ENCODE measurements at regions not wholly inside any gene's neighbourhood (a gene's known extent, or its start where the extent isn't known, plus 50 kb on each side); places are given as distances from the start of the nearest gene placed in this dataset.
"Not testable (repeated sequence)": the region's sequence is repeated elsewhere in the genome, so short reads cannot be mapped to it uniquely, and the experiment has no call there.

DNA sequence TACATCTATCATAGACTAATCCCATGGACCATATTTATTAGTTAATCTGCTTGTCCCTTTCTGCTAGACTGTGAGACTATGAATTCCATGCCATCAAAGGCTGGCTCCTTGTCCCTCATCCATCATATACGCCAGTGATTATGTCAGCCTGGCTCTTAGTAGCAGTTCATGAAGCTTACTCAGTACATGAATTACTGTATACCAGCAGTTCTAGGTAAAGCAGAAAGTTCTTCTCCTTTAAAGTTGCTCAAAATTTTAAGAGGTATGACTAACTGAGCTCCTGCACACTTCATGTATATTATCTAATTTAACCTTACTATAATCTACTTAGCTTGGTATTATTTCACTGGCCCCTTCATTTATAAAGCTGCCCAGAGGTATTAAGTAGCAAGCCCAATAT, 190.9 kb upstream of the TBL1XR1 start (continued):
- TF ChIP-seq MTA3 (CRISPR knock-in tag; IDR thresholded peaks at IDR 0.05) (no peak), ZNF263 (CRISPR knock-in tag; IDR thresholded peaks at IDR 0.05) (no peak), KAT7 (CRISPR knock-in tag; IDR thresholded peaks at IDR 0.05; ENCODE audit: borderline replicate concordance) (no peak), CEBPB (IDR thresholded peaks at IDR 0.05; ENCODE audit: borderline replicate concordance, low read depth, low read length) (no peak), ETV5 (CRISPR knock-in tag; IDR thresholded peaks at IDR 0.05; ENCODE audit: borderline replicate concordance) (no peak), ZSCAN12 (CRISPR knock-in tag; IDR thresholded peaks at IDR 0.05) (no peak), SMAD3 (CRISPR knock-in tag; IDR thresholded peaks at IDR 0.05) (no peak), FOXK1 (CRISPR knock-in tag; IDR thresholded peaks at IDR 0.05; ENCODE audit: borderline replicate concordance, low read depth) (no peak)

DNA sequence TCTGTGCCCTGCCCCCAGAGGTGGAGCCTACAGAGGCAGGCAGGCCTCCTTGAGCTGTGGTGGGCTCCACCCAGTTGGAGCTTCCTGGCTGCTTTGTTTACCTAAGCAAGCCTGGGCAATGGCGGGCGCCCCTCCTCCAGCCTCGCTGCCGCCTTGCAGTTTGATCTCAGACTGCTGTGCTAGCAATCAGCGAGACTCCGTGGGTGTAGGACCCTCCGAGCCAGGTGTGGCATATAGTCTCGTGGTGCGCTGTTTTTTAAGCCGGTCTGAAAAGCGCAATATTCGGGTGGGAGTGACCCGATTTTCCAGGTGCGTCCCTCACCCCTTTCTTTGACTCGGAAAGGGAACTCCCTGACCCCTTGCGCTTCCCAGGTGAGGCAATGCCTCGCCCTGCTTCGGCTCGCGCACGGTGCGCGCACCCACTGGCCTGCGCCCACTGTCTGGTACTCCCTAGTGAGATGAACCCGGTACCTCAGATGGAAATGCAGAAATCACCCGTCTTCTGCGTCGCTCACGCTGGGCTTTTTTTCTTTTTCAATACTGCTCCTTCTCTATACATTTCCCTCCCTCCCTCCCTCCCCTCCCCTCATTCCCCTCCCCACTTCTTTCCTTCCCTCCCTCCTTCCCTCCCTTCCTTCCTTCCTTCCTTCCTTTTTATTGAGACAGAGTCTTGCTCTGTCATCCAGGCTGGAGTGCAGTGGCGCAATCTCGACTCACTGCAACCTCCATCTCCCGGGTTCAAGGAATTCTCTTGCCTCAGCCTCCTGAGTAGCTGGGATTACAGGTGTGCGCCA, 197.1 kb upstream of the TBL1XR1 start:
- H3K4me2 ChIP-seq (ENCODE audit: low read depth, low read length); H2AFZ ChIP-seq (ENCODE audit: low read length); H3K27me3 ChIP-seq (ENCODE audit: control insufficient read depth in 1 of 2, insufficient read depth in 2 of 2, low read length in 2 of 2); BruUV-seq (replicated peaks); intact Hi-C loops (cut with micrococcal nuclease; ENCODE audit: unreplicated experiment); in situ Hi-C loops (cut with HindIII; ENCODE audit: extremely low pct_ligation_motif_present, low pct_unique_long_range_greater_than_20kb); DNase-seq (ENCODE audit: low spot score); H3K36me3 ChIP-seq (replicated peaks in 1 of 2; ENCODE audit: control insufficient read depth in 1 of 2, insufficient read depth in 2 of 2, low read length in 2 of 2); H3K9ac ChIP-seq (ENCODE audit: insufficient read depth, low read depth, low read length); H3K9me3 ChIP-seq (ENCODE audit: low read length); H4K20me1 ChIP-seq (ENCODE audit: insufficient read depth, low read length); H3K4me1 ChIP-seq (ENCODE audit: insufficient read depth, low read length); H3K27ac ChIP-seq (ENCODE audit: extremely low read length, insufficient read depth, low read length); ATAC-seq; CTCF ChIA-PET (ENCODE audit: low intra/inter-chr PET ratio, low total read pairs); POLR2A ChIA-PET; FAIRE-seq; H3K4me3 ChIP-seq (replicated peaks in 1 of 3; ENCODE audit: insufficient read depth in 1 of 3, low read depth in 2 of 3, low read length in 3 of 3); H3K79me2 ChIP-seq (ENCODE audit: insufficient read depth, low read length); TF ChIP-seq FOXA1 (IDR thresholded peaks at IDR 0.05): not testable (repeated sequence)
- WGBS (ENCODE audit: low lambda C conversion rate): 79% methylated on average over 14 of the region's 33 CpGs
- TF ChIP-seq FOXA1 (CRISPR knock-in tag; IDR thresholded peaks at IDR 0.05) (peak; percentile 18; the same call in 1 of the 2 replicates), FOXA3 (CRISPR knock-in tag; IDR thresholded peaks at IDR 0.05) (0 out of 2 replicates have a peak, but pooled peaks have one; percentile 19)
